GM23248 (cell line): ENCODE measurements at regions not wholly inside any gene's neighbourhood (a gene's known extent, or its start where the extent isn't known, plus 50 kb on each side); places are given as distances from the start of the nearest gene placed in this dataset.

Experiments
- DNase-seq: peaks from one replicate; pipeline ENCODE4 v3.0.0-alpha.2; 2015
- H2AFZ ChIP-seq: fragments of 200-600 bp; sonication (generic); 2 replicates; pipeline ENCODE4 v1.6.1; 2016; ENCODE audit warnings: antibody characterized with exemption
- H3F3A ChIP-seq: fragments of 200-600 bp; sonication (generic); 2 replicates; pipeline ENCODE4 v1.6.1; 2016; ENCODE audit warnings: mild to moderate bottlenecking, antibody characterized with exemption, mixed run types; ENCODE audit not compliant: insufficient read depth
- H3K27ac ChIP-seq: fragments of 200-600 bp; sonication (generic); 2 replicates; pipeline ENCODE4 v1.5.1; 2016; ENCODE audit warnings: mild to moderate bottlenecking
- H3K27me3 ChIP-seq: fragments of 200-600 bp; sonication (generic); replicated peaks from 2 replicates; pipeline ENCODE4 v1.6.1; 2016; ENCODE audit warnings: mild to moderate bottlenecking; ENCODE audit not compliant: insufficient read depth
- H3K36me3 ChIP-seq: fragments of 200-600 bp; sonication (generic); 2 replicates; pipeline ENCODE4 v1.6.1; 2016; ENCODE audit warnings: low read depth, mild to moderate bottlenecking
- H3K4me1 ChIP-seq: fragments of 200-600 bp; sonication (generic); 2 replicates; pipeline ENCODE4 v1.6.1; 2016; ENCODE audit warnings: mild to moderate bottlenecking; ENCODE audit not compliant: insufficient read depth
- H3K4me2 ChIP-seq: fragments of 200-600 bp; sonication (generic); one replicate; pipeline ENCODE4 v1.6.1; 2016; ENCODE audit warnings: mild to moderate bottlenecking; ENCODE audit not compliant: unreplicated experiment
- H3K4me3 ChIP-seq: fragments of 200-600 bp; sonication (generic); 2 replicates; pipeline ENCODE4 v1.5.1; 2016; ENCODE audit warnings: mild to moderate bottlenecking
- H3K79me2 ChIP-seq: fragments of 200-600 bp; sonication (generic); 2 replicates; pipeline ENCODE4 v1.6.1; 2016; ENCODE audit warnings: mild to moderate bottlenecking; ENCODE audit not compliant: insufficient read depth
- H3K9ac ChIP-seq: fragments of 200-600 bp; sonication (generic); 2 replicates; pipeline ENCODE4 v1.6.1; 2016; ENCODE audit warnings: mild to moderate bottlenecking
- H3K9me2 ChIP-seq: fragments of 200-600 bp; sonication (generic); 2 replicates; pipeline ENCODE4 v1.6.1; 2016; ENCODE audit warnings: mixed run types, mild to moderate bottlenecking, moderate library complexity; ENCODE audit not compliant: insufficient read depth
- H3K9me3 ChIP-seq: fragments of 200-600 bp; sonication (generic); one replicate; pipeline ENCODE4 v1.6.1; 2017; ENCODE audit warnings: low read depth
- H4K20me1 ChIP-seq: fragments of 200-600 bp; sonication (generic); 2 replicates; pipeline ENCODE4 v1.6.0; 2016; ENCODE audit not compliant: insufficient read depth
- EZH2 ChIP-seq: fragments of 200-600 bp; sonication (generic); IDR thresholded peaks from 2 replicates; pipeline ENCODE4 v1.6.1; 2018; ENCODE audit warnings: antibody characterized with exemption, mild to moderate bottlenecking; ENCODE audit not compliant: insufficient read depth, poor library complexity, severe bottlenecking
- EZH2phosphoT487 ChIP-seq: fragments of 200-600 bp; sonication (generic); IDR thresholded peaks from 2 replicates; pipeline ENCODE4 v1.6.1; 2018; ENCODE audit warnings: antibody characterized with exemption, moderate library complexity, mild to moderate bottlenecking, low read depth; ENCODE audit not compliant: insufficient read depth
- WGBS, 2 experiments: methylation state at CpG; one replicate each; pipeline ENCODE4 v1.1.6; 2015 to 2017; ENCODE audit warnings: low lambda C conversion rate in 2 of 2, low coverage in 1 of 2; ENCODE audit errors: missing lambda C conversion rate in 2 of 2; 5-methylcytosine and 5-hydroxymethylcytosine counted together
- in situ Hi-C: fragments of 300-500 bp; cut with MboI; formaldehyde crosslinking; loops from 2 replicates; pipeline ENCODE4 v1.15.0; 2020

DNA sequence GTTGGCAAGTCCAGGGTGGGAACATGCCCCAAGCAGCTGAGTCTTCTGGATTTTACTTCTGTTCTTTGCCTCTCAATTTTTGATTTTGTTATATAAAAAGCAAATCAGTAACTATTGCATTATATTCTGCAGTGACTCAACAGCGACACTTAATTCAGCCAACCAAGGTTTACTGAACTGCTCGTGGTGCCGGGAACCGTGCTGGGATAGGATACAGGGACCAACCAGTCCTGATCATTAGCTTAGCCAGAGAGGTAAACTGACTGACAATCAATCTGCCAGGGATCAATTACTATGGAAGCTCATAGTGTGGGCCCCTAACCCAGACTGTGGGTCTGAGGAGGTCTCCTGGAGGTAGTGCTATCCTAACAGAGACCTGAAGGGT, 68.4 kb upstream of the ZNF281 start:
- in situ Hi-C loops: loop anchor here (25.0 kb wide), 2 partner anchors 191 to 341 kb away; no protein-coding TSS in a partner anchor
- H3K4me3 ChIP-seq: no peak overlapping the region
- H3K4me1 ChIP-seq: peaks cover 23% of the 10 kb centered on the region
- DNase-seq: no peak
- no peak overlapping the region for H3K27ac ChIP-seq
- no peaks in the 10 kb centered on the region for H4K20me1 ChIP-seq
- peaks cover 19% of the 10 kb centered on the region for H3K79me2 ChIP-seq
- H3F3A ChIP-seq: peaks cover 23% of the 10 kb centered on the region
- H3K36me3 ChIP-seq: no peaks in the 10 kb centered on the region
- no peaks in the 10 kb centered on the region for H3K27me3 ChIP-seq
- no peaks in the 10 kb centered on the region for H3K9me2 ChIP-seq
- H3K4me2 ChIP-seq: no peak overlapping the region
- no peaks in the 10 kb centered on the region for H3K9me3 ChIP-seq
- TF ChIP-seq EZH2phosphoT487: no peak
- TF ChIP-seq EZH2: no peak
- no peak overlapping the region for H2AFZ ChIP-seq
- H3K9ac ChIP-seq: no peak overlapping the region
- WGBS, 2 experiments: 97 to 98% methylated on average over 4 of the region's 4 CpGs

DNA sequence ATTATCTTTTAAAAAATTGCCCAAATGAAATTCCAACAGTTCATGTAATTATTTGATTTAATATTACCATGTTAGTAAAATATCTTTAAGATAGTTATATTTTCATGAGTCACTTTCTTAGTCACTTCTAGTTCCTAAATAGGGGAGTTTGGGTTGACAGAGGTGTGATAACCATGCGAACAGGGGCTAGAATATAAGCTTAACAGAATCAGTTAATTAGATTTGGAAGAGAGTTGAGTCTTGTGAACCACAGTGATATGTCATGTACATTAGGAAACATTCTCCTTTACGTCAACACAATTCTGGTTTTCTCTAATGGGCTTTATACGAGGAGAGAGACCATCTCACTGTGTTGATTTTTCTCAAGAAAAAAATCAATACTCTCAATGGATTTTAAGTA, 64.8 kb upstream of the ZNF281 start:
- peak; percentile 29 for DNase-seq
- Histone ChIP-seq H3K4me3 (0 out of 2 replicates have a peak overlapping the region, but pooled peaks have one; percentile 53), H3K36me3 (no peaks in the 10 kb centered on the region), H2AFZ (no peak overlapping the region), H3K9me3 (no peaks in the 10 kb centered on the region), H4K20me1 (no peaks in the 10 kb centered on the region), H3K27me3 (no peaks in the 10 kb centered on the region), H3K27ac (no peak overlapping the region), H3K79me2 (no peaks in the 10 kb centered on the region), H3K4me1 (peaks cover 10% of the 10 kb centered on the region), H3F3A (peaks cover 17% of the 10 kb centered on the region; the same call in 1 of the 2 replicates), H3K9me2 (no peaks in the 10 kb centered on the region), H3K4me2 (peak overlapping the region; percentile 85), H3K9ac (no peak overlapping the region)
- in situ Hi-C loops: loop anchor here (25.0 kb wide), 2 partner anchors 187 to 337 kb away; no protein-coding TSS in a partner anchor
- no peak for TF ChIP-seq EZH2phosphoT487
- TF ChIP-seq EZH2: no peak
- WGBS, 2 experiments: 54 to 65% methylated on average over 3 of the region's 3 CpGs

DNA sequence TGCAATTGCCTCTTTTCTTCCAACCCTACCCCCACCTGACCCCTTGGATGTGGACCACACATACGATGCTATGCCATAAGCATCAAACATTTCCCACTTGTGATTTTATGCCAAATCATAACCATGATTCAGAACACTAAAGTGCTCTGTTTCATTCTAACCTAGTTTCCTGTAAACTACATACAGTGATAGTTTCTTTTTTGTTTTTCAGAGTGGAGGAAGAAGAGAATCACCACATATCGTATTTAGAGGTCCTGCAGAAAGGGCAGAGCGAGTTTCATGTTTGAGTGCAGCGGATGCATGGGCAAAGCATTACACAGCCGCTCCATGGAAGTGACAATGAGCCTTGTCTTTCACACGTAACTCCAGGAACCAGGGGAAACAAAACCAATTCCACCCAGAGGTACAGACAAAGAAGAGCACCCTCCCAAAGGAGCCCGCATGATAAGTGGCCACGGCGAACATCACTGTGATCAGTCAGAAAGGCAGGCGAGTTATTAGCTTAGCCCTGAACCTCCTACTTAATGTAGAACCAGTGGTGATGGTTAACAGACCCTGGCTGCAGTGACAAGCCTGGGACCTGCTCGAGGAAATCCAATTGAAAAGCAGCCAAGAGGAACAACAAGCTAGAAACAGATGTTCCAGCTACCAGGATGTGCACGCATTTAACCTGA, 64.0 kb upstream of the ZNF281 start:
- Histone ChIP-seq H3K9ac (peak overlapping the region; percentile 24; the same call in 1 of the 2 replicates), H3F3A (peaks cover 17% of the 10 kb centered on the region; the same call in 1 of the 2 replicates), H4K20me1 (no peaks in the 10 kb centered on the region), H3K9me3 (no peaks in the 10 kb centered on the region), H3K4me1 (peaks cover 13% of the 10 kb centered on the region), H3K4me3 (peak overlapping the region; percentile 53), H3K4me2 (peak overlapping the region; percentile 85), H3K27ac (peak overlapping the region; percentile 18), H2AFZ (peak overlapping the region; percentile 77), H3K9me2 (no peaks in the 10 kb centered on the region), H3K27me3 (no peaks in the 10 kb centered on the region), H3K79me2 (no peaks in the 10 kb centered on the region), H3K36me3 (no peaks in the 10 kb centered on the region)
- peak; percentile 50 for DNase-seq
- no peak for TF ChIP-seq EZH2
- no peak for TF ChIP-seq EZH2phosphoT487
- in situ Hi-C loops: no loop called here
- 16 to 20% methylated on average over 12 of the region's 12 CpGs for WGBS, 2 experiments

GRCh38 chr1:200471739-200472138, 61.9 kb upstream of the ZNF281 start:
- H3K4me2 ChIP-seq: no peak overlapping the region
- H3F3A ChIP-seq: peaks cover 17% of the 10 kb centered on the region; the same call in 1 of the 2 replicates
- H3K27ac ChIP-seq: no peak overlapping the region
- in situ Hi-C loops: no loop called here
- no peaks in the 10 kb centered on the region for H3K9me3 ChIP-seq
- H3K27me3 ChIP-seq: no peaks in the 10 kb centered on the region
- H2AFZ ChIP-seq: no peak overlapping the region
- no peak for DNase-seq
- no peak overlapping the region for H3K4me3 ChIP-seq
- 94 to 95% methylated on average over 2 of the region's 2 CpGs for WGBS, 2 experiments
- H3K79me2 ChIP-seq: no peaks in the 10 kb centered on the region
- H3K36me3 ChIP-seq: no peaks in the 10 kb centered on the region
- TF ChIP-seq EZH2phosphoT487: no peak
- no peak for TF ChIP-seq EZH2
- no peaks in the 10 kb centered on the region for H4K20me1 ChIP-seq
- H3K9me2 ChIP-seq: no peaks in the 10 kb centered on the region
- peaks cover 20% of the 10 kb centered on the region for H3K4me1 ChIP-seq
- H3K9ac ChIP-seq: no peak overlapping the region
